ENCODE measurements at regions not wholly inside any gene's neighbourhood (a gene's known extent, or its start where the extent isn't known, plus 50 kb on each side); places are given as distances from the start of the nearest gene placed in this dataset.

DNA sequence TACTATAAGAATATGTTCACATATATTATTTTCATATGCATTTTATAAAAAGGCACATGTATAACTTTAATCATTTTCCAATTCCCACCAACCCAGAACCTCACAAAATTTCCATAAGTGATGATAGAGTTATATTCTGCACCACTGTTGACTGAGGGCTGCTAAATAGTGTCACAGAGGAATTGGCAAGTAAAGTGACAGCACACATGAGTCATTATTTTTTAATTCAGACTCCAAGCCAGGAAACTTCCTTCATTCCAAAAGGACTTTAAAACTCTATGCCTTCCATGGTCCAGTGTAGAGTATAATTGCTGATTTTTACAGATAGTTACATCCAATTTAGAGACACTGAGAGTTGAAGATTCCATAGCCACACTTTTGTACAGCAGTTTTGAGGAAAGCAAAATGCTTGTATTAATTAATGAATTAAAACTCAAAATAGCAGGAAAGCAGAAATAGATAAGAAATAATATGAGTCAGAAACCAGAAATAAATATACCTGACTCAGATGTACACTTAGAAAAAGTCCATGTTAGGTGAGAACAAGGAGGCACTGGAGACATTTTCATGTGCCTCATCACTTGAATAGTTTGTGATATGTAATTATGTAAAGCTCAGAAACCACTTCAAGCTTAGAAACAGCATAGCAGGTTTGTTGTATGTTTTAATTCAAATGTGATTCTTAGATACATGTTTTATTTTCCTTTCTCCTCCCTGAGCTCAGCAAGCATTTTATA, 425.2 kb upstream of the OPRM1 start:
- TF ChIP-seq, protein P1, sequence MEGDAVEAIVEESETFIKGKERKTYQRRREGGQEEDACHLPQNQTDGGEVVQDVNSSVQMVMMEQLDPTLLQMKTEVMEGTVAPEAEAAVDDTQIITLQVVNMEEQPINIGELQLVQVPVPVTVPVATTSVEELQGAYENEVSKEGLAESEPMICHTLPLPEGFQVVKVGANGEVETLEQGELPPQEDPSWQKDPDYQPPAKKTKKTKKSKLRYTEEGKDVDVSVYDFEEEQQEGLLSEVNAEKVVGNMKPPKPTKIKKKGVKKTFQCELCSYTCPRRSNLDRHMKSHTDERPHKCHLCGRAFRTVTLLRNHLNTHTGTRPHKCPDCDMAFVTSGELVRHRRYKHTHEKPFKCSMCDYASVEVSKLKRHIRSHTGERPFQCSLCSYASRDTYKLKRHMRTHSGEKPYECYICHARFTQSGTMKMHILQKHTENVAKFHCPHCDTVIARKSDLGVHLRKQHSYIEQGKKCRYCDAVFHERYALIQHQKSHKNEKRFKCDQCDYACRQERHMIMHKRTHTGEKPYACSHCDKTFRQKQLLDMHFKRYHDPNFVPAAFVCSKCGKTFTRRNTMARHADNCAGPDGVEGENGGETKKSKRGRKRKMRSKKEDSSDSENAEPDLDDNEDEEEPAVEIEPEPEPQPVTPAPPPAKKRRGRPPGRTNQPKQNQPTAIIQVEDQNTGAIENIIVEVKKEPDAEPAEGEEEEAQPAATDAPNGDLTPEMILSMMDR (IDR thresholded peaks at IDR 0.05 in 8 of 11, conservative IDR thresholded peaks at IDR 0.05 in 3 of 11): no peak
- TF ChIP-seq POLR2AphosphoS5 (IDR thresholded peaks at IDR 0.05): no peak
- TF ChIP-seq POLR2A (IDR thresholded peaks at IDR 0.05): no peak
